ENCODE measurements at regions not wholly inside any gene's neighbourhood (a gene's known extent, or its start where the extent isn't known, plus 50 kb on each side); places are given as distances from the start of the nearest gene placed in this dataset.

- no peak for TF ChIP-seq CTCF (IDR thresholded peaks at IDR 0.05)
- no peaks in the 10 kb centered on the region for H3K9me3 ChIP-seq (ENCODE audit: control insufficient read depth, low read length)
Observed at GRCh38 chr2:223226264-223226663, 174.3 kb downstream of the KCNE4 start.

GRCh38 chr2:223227338-223227737, 175.3 kb downstream of the KCNE4 start:
- Histone ChIP-seq H3K9me3 (ENCODE audit: control insufficient read depth, low read length) (no peaks in the 10 kb centered on the region), H3K79me2 (no peaks in the 10 kb centered on the region)
- no peak for TF ChIP-seq CTCF (IDR thresholded peaks at IDR 0.05)

More at GRCh38 chr2:223226264-223226663, 174.3 kb downstream of the KCNE4 start:
- Histone ChIP-seq H3K27ac (no peak overlapping the region), H3K79me2 (no peaks in the 10 kb centered on the region), H3K4me3 (ENCODE audit: low read depth, low read length) (no peak overlapping the region), H3K4me1 (no peaks in the 10 kb centered on the region), H2AFZ (no peak overlapping the region), H3K36me3 (ENCODE audit: control insufficient read depth, insufficient read depth, low read length) (no peaks in the 10 kb centered on the region), H3K9ac (no peak overlapping the region), H3K27me3 (ENCODE audit: control insufficient read depth, insufficient read depth, low read length) (no peaks in the 10 kb centered on the region), H3K4me2 (ENCODE audit: low read length) (no peak overlapping the region)

DNA sequence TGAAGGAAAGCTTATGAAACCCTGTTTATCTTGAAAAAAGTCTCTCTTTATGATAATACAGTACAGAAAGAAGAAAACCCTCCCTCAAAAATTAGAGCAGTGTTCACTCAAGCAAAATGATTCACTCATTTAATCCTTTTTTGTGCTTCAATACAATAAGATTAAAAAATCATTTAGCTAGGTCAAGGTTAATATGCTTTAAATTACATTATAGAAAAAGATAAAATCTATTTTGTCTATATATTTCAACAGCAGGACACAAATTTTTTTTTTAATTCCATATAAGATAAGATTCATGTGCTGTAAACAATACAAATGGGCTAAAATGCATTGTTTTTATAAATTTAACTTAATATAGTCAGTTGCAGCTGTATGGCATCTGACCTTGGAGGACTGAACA, 176.9 kb downstream of the KCNE4 start:
- no peaks in the 10 kb centered on the region for H3K79me2 ChIP-seq
- H3K4me3 ChIP-seq (ENCODE audit: low read depth, low read length) = no peak overlapping the region
- H3K27me3 ChIP-seq (ENCODE audit: control insufficient read depth, insufficient read depth, low read length) = no peaks in the 10 kb centered on the region
- no peak overlapping the region for H3K4me2 ChIP-seq (ENCODE audit: low read length)
- TF ChIP-seq CTCF (IDR thresholded peaks at IDR 0.05) = no peak
- no peaks in the 10 kb centered on the region for H3K36me3 ChIP-seq (ENCODE audit: control insufficient read depth, insufficient read depth, low read length)
- no peak overlapping the region for H3K9ac ChIP-seq
- H3K4me1 ChIP-seq = no peaks in the 10 kb centered on the region
- no peak overlapping the region for H2AFZ ChIP-seq
- no peak overlapping the region for H3K27ac ChIP-seq
- no peaks in the 10 kb centered on the region for H3K9me3 ChIP-seq (ENCODE audit: control insufficient read depth, low read length)

More at GRCh38 chr2:223227338-223227737, 175.3 kb downstream of the KCNE4 start:
- H3K4me3 ChIP-seq (ENCODE audit: low read depth, low read length) = no peak overlapping the region
- H3K27me3 ChIP-seq (ENCODE audit: control insufficient read depth, insufficient read depth, low read length) = no peaks in the 10 kb centered on the region
- H3K4me1 ChIP-seq = no peaks in the 10 kb centered on the region
- no peak overlapping the region for H3K9ac ChIP-seq
- H2AFZ ChIP-seq = no peak overlapping the region
- no peaks in the 10 kb centered on the region for H3K36me3 ChIP-seq (ENCODE audit: control insufficient read depth, insufficient read depth, low read length)
- no peak overlapping the region for H3K4me2 ChIP-seq (ENCODE audit: low read length)
- no peak overlapping the region for H3K27ac ChIP-seq

GRCh38 chr2:223230352-223230751, 178.4 kb downstream of the KCNE4 start:
- Histone ChIP-seq H3K9me3 (ENCODE audit: control insufficient read depth, low read length) (no peaks in the 10 kb centered on the region), H3K79me2 (no peaks in the 10 kb centered on the region), H3K4me2 (ENCODE audit: low read length) (no peak overlapping the region), H3K27ac (no peak overlapping the region), H3K36me3 (ENCODE audit: control insufficient read depth, insufficient read depth, low read length) (no peaks in the 10 kb centered on the region), H2AFZ (no peak overlapping the region), H3K27me3 (ENCODE audit: control insufficient read depth, insufficient read depth, low read length) (no peaks in the 10 kb centered on the region), H3K4me3 (ENCODE audit: low read depth, low read length) (no peak overlapping the region), H3K4me1 (no peaks in the 10 kb centered on the region), H3K9ac (no peak overlapping the region)
- TF ChIP-seq CTCF (IDR thresholded peaks at IDR 0.05) = no peak

DNA sequence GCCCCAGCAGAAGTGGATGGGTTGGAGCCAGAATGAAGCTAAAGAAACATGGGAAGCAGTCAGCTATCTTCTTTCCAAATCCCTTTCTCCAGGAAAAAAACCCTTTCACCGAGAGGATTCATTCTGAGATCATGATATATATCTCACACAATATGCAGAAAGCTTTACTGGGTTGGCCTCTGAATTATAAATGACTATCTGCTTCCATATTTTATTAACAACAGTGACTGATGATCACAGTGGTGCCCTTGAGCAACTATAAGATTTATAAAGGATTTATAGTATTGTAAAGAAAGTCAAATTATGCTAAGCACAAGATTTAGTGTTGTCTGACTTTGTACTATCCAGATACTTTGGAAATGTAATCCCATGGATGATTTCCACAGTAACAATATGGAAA, 180.3 kb downstream of the KCNE4 start:
- no peak overlapping the region for H2AFZ ChIP-seq
- no peaks in the 10 kb centered on the region for H3K9me3 ChIP-seq (ENCODE audit: control insufficient read depth, low read length)
- H3K4me2 ChIP-seq (ENCODE audit: low read length) = no peak overlapping the region
- TF ChIP-seq CTCF (IDR thresholded peaks at IDR 0.05) = no peak
- H3K9ac ChIP-seq = no peak overlapping the region
- H3K27ac ChIP-seq = no peak overlapping the region
- no peaks in the 10 kb centered on the region for H3K36me3 ChIP-seq (ENCODE audit: control insufficient read depth, insufficient read depth, low read length)
- no peaks in the 10 kb centered on the region for H3K79me2 ChIP-seq
- H3K4me3 ChIP-seq (ENCODE audit: low read depth, low read length) = no peak overlapping the region
- no peaks in the 10 kb centered on the region for H3K27me3 ChIP-seq (ENCODE audit: control insufficient read depth, insufficient read depth, low read length)
- no peaks in the 10 kb centered on the region for H3K4me1 ChIP-seq
